Glomerular visceral epithelial cell (primary cell): ENCODE measurements at regions not wholly inside any gene's neighbourhood (a gene's known extent, or its start where the extent isn't known, plus 50 kb on each side); places are given as distances from the start of the nearest gene placed in this dataset.
"Not testable (repeated sequence)": the region's sequence is repeated elsewhere in the genome, so short reads cannot be mapped to it uniquely, and the experiment has no call there.

ENCODE experiments used
- DNase-seq: peaks from one replicate; pipeline ENCODE4 v3.0.0-alpha.2; 2016; ENCODE audit errors: extremely low spot score

DNA sequence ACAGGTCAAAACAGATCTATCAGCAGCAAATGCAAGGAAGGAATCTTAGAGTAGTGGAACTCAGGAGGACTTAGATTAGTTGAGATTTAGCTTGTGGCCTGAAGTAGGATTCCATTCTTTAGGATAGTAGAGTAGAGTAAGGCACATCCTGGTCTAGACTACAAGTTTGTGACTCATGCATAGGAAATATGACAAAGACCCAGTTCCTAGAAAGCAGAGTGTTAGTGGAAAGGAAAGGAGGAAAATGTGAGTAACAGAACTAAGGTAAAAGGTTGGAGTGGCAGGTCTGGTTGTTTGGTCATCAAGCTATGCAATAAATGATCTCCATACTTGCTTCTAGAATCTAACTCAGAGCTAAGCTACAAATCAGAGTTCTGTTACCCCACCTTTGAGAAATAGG lies 595.0 kb downstream of the ACTRT1 start:
- DNase-seq = no peak

- no peak for DNase-seq
Observed at GRCh38 chrX:127439676-127440075, 612.5 kb downstream of the ACTRT1 start.

- no peak for DNase-seq
Observed at GRCh38 chrX:127405946-127406345, 586.4 kb downstream of the PRR32 start.

GRCh38 chrX:127404161-127404560 lies 584.6 kb downstream of the PRR32 start:
- no peak for DNase-seq

- DNase-seq = not testable (repeated sequence)
Observed at GRCh38 chrX:127400231-127400630, 580.7 kb downstream of the PRR32 start.

- no peak for DNase-seq
Observed at GRCh38 chrX:127390316-127390715, 570.8 kb downstream of the PRR32 start.

DNA sequence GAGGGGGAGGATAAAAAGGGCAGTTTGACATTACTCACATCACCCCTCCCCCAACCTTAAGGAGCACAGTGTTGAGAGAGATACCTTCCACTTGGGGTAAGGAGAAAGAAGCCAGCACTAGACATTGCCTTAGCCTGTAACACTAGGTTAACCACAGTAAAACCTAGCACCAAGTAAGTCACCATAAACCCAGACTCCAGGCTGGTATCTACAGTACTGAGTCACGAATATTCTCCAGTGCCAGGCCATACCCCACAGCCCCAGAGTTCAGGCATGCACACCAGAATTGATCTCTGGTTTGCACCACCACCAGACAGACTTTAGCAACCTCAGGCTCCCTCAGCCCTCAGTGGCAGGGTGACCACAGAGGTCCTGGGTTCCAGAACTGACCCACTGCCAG lies 570.4 kb downstream of the PRR32 start:
- no peak for DNase-seq
